Testis (tissue), 2 donors: ENCODE measurements at regions not wholly inside any gene's neighbourhood (a gene's known extent, or its start where the extent isn't known, plus 50 kb on each side); places are given as distances from the start of the nearest gene placed in this dataset.

Experiments
- DNase-seq: peaks from one replicate; pipeline ENCODE4 v3.0.0-alpha.2; 2019
- H3K27ac ChIP-seq, 2 donors: fragments of 200-600 bp; sonication (generic); one replicate each; pipeline ENCODE4 v1.5.1; 2019
- H3K27me3 ChIP-seq: fragments of 200-600 bp; sonication (generic); one replicate; pipeline ENCODE4 v1.5.1; 2019
- H3K36me3 ChIP-seq: fragments of 200-600 bp; sonication (generic); one replicate; pipeline ENCODE4 v1.5.1; 2017; ENCODE audit warnings: low read depth; ENCODE audit errors: missing control alignments
- H3K4me1 ChIP-seq: fragments of 200-600 bp; sonication (generic); one replicate; pipeline ENCODE4 v1.5.1; 2019
- H3K4me3 ChIP-seq, 2 donors: fragments of 200-600 bp; sonication (generic); one replicate each; pipeline ENCODE4 v1.5.1; 2017 to 2019
- H3K9me3 ChIP-seq: fragments of 200-600 bp; sonication (generic); one replicate; pipeline ENCODE4 v1.5.1; 2017
- POLR2A ChIP-seq: fragments of 450-650 bp; IDR thresholded peaks from one replicate; pipeline ENCODE4 v1.6.1; 2017; ENCODE audit warnings: antibody characterized with exemption, mild to moderate bottlenecking, moderate library complexity
- WGBS, 2 donors: methylation state at CpG; one replicate each; pipeline ENCODE4 v1.1.5; 2018; 5-methylcytosine and 5-hydroxymethylcytosine counted together
- intact Hi-C: fragments of 100-400 bp; cut with DNase I; formaldehyde crosslinking; loops from one replicate; pipeline ENCODE4 v1.15.1; 2023; ENCODE audit warnings: low total_unique reads
- TF ChIP-seq, protein P1 (sequence below), 3 experiments: fragments of 450-650 bp in 2 of 3; fragments of 200-600 bp in 1 of 3; sonication (generic) in 1 of 3; IDR thresholded peaks; one replicate each; pipeline ENCODE4 v1.5.1; 2016 to 2019; ENCODE audit warnings: antibody characterized with exemption in 3 of 3, mild to moderate bottlenecking in 2 of 3, moderate library complexity in 1 of 3

DNA sequence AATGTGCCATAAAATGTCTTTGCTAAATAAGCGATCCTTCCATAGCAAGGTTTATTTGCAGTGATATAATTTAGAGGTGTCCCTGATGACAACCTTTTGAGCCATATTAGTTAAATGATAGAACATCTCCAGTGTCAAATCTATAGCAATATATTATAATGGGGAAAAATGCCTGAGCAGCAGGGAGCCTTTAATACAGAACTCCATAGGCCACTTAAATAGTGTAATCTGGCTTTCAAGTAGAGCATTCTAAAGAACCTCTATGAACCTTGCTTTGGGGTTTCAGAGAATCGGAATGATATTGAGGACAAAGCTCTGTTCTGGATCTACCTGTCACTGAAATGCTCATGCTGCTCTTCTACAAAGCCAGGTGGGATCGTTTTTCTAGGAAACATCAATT is 96.7 kb upstream of the MEF2C start:
- intact Hi-C loops = no loop called here
- TF ChIP-seq POLR2A = no peak
- TF ChIP-seq, protein P1, sequence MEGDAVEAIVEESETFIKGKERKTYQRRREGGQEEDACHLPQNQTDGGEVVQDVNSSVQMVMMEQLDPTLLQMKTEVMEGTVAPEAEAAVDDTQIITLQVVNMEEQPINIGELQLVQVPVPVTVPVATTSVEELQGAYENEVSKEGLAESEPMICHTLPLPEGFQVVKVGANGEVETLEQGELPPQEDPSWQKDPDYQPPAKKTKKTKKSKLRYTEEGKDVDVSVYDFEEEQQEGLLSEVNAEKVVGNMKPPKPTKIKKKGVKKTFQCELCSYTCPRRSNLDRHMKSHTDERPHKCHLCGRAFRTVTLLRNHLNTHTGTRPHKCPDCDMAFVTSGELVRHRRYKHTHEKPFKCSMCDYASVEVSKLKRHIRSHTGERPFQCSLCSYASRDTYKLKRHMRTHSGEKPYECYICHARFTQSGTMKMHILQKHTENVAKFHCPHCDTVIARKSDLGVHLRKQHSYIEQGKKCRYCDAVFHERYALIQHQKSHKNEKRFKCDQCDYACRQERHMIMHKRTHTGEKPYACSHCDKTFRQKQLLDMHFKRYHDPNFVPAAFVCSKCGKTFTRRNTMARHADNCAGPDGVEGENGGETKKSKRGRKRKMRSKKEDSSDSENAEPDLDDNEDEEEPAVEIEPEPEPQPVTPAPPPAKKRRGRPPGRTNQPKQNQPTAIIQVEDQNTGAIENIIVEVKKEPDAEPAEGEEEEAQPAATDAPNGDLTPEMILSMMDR (IDR thresholded peaks at IDR 0.05) = no peak
- H3K27me3 ChIP-seq = no peaks in the 10 kb centered on the region
- 83 to 88% methylated on average over 3 of the region's 3 CpGs for WGBS, 2 donors
- H3K9me3 ChIP-seq = no peaks in the 10 kb centered on the region
- no peaks in the 10 kb centered on the region for H3K4me1 ChIP-seq
- no peak overlapping the region for H3K4me3 ChIP-seq
- no peaks in the 10 kb centered on the region for H3K36me3 ChIP-seq
- H3K27ac ChIP-seq = no peak overlapping the region
- DNase-seq = no peak

DNA sequence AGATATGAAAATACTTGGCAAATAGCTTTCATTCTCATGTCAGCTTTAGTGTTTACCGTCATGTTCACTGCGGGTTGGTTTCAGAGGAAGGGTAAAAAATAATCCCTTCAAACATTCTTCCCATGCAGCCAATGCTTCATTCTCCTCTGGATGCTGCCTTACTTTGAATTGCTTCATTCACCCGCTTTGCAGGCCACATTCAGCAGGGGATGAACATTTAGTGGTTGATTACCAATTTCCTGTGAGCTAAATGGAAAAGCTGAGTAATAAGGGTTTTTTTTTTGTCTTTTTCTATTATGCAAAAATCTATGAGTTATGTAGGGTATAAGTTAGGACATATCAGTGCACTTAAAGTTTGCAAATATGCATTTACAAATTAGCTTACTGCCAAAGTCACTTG is 96.3 kb upstream of the MEF2C start:
- Histone ChIP-seq H3K27me3 (no peaks in the 10 kb centered on the region), H3K36me3 (no peaks in the 10 kb centered on the region), H3K4me3 (no peak overlapping the region), H3K4me1 (no peaks in the 10 kb centered on the region), H3K9me3 (no peaks in the 10 kb centered on the region), H3K27ac (no peak overlapping the region)
- TF ChIP-seq, protein P1 (IDR thresholded peaks at IDR 0.05) = no peak
- no peak for TF ChIP-seq POLR2A
- WGBS, 2 donors = 89 to 94% methylated on average over 3 of the region's 3 CpGs
- intact Hi-C loops = no loop called here
- no peak for DNase-seq

GRCh38 chr5:88976914-88977313 is 93.9 kb upstream of the MEF2C start:
- intact Hi-C loops = no loop called here
- Histone ChIP-seq H3K27me3 (no peaks in the 10 kb centered on the region), H3K9me3 (no peaks in the 10 kb centered on the region), H3K4me3 (no peak overlapping the region), H3K4me1 (no peaks in the 10 kb centered on the region), H3K36me3 (no peaks in the 10 kb centered on the region), H3K27ac (no peak overlapping the region)
- DNase-seq = no peak
- TF ChIP-seq, protein P1 (IDR thresholded peaks at IDR 0.05) = no peak
- no peak for TF ChIP-seq POLR2A

DNA sequence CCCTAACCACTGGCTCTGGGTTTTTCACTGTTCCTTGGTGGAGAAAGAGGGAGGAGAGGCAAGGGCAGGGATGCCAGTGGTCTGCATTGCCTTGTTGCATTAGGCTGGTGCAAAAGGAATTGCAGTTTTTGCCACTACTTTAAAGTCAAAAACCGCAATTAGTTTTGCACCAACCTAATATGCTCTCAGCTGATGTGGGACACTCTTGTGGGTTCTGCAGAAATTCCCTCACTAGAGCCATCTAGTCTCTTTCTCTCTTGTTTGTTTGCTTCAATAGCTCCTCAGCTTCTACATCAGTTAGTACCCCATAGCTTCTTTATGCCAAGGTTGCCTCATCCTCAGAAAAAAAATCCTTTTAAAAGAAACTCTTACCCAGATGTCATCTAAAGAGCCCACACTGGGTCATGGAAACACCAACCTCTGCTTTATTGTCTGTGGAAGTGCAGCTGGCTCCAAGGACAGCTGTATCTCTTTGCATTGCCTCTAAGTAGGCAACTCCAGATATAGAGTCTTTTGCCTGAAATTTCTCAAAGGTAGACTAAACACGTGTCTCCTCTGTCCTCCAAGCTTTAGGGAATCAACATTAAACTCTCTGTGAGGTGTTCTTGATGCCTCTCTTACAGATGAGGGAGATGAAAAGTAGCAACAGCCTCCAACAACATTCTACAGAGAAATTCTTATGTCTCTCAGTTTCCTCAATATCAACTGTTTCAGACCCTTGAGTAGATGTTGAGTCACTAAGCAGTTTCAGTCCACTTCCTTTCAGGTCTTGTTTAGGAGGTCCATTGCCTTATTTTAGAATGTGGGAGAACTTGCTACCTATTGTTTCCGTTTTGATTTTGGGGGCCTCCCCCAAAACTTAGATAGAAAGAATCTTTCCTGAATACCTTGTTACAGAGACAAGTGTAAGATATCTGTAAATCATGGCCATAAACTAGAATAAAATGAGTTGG is 84.9 kb upstream of the MEF2C start:
- Histone ChIP-seq H3K4me1 (no peaks in the 10 kb centered on the region), H3K4me3 (no peak overlapping the region), H3K36me3 (no peaks in the 10 kb centered on the region), H3K27me3 (no peaks in the 10 kb centered on the region), H3K9me3 (no peaks in the 10 kb centered on the region), H3K27ac (no peak overlapping the region)
- intact Hi-C loops = no loop called here
- TF ChIP-seq, protein P1 (IDR thresholded peaks at IDR 0.05) = no peak
- TF ChIP-seq POLR2A = no peak
- DNase-seq = no peak
- 80 to 91% methylated on average over 3 of the region's 3 CpGs for WGBS, 2 donors

DNA sequence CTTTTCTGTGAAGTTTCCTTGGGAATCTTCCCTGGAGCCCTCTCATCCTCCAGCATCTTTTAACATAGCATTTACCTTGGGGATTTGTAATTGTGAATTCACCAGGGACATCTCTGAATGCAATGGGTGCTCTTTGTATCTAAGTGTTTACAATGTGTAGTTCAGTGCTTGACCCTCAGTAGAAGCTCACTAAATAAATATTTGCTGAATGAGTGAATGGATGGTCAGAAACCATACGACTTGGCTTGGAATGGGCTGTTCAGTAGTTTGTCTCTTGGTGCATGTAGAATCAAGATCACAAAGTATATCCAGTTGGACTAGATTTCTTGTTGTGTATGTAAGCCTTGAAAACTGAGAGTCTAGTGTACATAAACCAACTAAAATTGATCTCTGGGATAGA is 81.8 kb upstream of the MEF2C start:
- intact Hi-C loops = no loop called here
- no peak overlapping the region for H3K27ac ChIP-seq
- H3K27me3 ChIP-seq = no peaks in the 10 kb centered on the region
- DNase-seq = no peak
- TF ChIP-seq, protein P1 (IDR thresholded peaks at IDR 0.05) = no peak
- TF ChIP-seq POLR2A = no peak
- 68 to 91% methylated on average over 1 of the region's 1 CpG for WGBS, 2 donors
- H3K36me3 ChIP-seq = no peaks in the 10 kb centered on the region
- no peaks in the 10 kb centered on the region for H3K9me3 ChIP-seq
- no peaks in the 10 kb centered on the region for H3K4me1 ChIP-seq
- H3K4me3 ChIP-seq = no peak overlapping the region
